Panc1 (cell line): ENCODE measurements at regions not wholly inside any gene's neighbourhood (a gene's known extent, or its start where the extent isn't known, plus 50 kb on each side); places are given as distances from the start of the nearest gene placed in this dataset.

Experiments used
- CTCF ChIP-seq: fragments of 450-650 bp; IDR thresholded peaks from 2 replicates; pipeline ENCODE4 v1.5.1; 2017; ENCODE audit warnings: mild to moderate bottlenecking
- POLR2AphosphoS5 ChIP-seq: IDR thresholded peaks from 2 replicates; pipeline ENCODE4 v1.6.1; 2012; ENCODE audit warnings: mild to moderate bottlenecking, low read depth, low read length, moderate library complexity

DNA sequence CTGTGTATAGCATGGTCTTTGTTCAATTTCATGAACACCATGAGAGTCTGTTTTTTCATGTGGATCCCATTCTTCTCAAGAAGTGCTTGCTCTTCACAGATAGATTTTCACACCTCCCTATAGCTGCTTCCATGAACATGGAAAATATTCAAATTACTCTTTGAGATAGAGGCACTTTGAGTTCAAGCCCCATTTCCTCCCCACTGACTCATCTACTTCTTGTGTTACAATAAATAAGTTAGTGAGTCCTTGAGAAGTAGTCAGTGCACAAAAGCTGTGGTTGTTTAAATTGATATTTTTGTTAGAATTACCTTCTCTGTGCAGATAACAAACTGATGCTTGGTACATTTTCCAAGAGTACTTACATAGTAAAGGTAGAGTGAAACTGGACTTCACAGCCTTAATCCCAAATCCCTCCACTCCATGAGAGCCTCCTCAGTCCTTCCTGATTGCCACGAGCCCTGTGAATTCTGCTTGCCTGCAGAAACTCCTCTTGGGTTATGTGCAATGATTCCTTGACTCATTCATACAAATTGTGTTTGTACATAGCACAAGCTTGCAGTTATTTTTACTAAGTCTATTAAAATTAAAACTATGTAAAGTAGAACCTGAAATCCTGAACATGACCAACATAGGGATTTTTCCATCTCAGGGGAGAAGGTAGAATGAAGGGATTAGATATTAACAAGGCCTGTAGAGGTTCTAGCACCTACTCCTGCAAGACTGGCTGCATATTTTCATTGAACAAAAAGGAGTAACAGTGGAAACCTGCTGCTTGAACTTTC is 496.2 kb downstream of the TNS3 start:
- TF ChIP-seq CTCF: no peak
- TF ChIP-seq POLR2AphosphoS5: no peak
